ENCODE measurements at regions not wholly inside any gene's neighbourhood (a gene's known extent, or its start where the extent isn't known, plus 50 kb on each side); places are given as distances from the start of the nearest gene placed in this dataset.

DNA sequence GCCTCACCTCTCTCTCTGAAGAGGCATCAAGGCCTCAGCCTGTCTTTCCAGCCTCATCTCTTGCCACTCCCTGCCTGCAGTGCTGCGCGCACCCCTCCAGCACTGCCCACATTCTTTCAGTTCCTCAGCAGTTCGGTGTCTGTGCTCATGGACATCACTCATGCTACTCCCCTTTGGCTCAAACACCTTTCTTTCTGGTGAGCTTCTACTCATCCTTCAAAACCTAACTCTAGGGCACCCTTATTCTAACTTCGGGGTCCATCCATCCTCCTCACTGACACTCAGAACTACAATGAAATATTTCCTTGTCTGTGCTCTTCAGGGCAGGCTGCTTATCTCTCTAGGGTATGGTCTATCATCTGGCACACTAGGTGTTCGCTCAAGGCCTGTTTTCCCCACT is 169.9 kb upstream of the BMPER start:
- no peak overlapping the region for H3K4me3 ChIP-seq
- no peaks in the 10 kb centered on the region for H3K27me3 ChIP-seq
- DNase-seq (ENCODE audit: low spot score in 2 of 2) = no peak

DNA sequence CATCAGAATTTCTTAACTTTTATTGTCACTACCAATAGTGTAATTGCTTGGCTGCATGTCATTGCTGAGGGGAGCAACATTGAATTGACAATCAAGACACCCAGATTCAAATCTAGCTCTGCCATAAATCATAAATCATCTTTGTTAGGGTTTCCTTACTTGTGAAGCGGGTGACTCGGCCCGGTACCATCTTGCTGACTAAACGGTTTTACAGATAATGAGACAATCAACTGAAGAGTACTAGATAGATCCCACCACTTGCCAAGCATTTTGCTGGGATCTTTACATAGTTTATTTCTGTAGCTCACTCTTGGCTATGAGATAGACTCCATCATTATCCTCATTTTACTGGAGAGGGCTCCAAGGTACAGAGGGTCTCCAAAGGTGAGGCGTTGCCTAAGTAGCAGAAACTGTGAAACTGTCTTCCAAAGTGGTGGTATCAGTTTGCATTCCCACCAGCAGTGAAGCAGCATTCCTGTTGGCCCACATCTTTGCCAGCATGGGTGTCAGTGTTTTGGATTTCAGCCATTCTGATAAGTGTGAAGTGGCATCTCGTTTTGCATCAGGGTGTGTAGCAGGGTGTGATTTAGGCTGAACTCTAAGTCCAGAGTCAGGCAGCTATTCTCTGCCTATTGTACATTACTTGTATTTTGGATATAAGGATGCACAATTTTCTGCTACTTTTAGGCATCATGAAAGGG is 168.7 kb upstream of the BMPER start:
- Histone ChIP-seq H3K4me3 (no peak overlapping the region), H3K36me3 (no peaks in the 10 kb centered on the region), H3K9me3 (no peaks in the 10 kb centered on the region), H3K4me1 (no peaks in the 10 kb centered on the region), H3K27me3 (no peaks in the 10 kb centered on the region), H3K27ac (no peak overlapping the region)
- DNase-seq (ENCODE audit: low spot score in 2 of 2) = no peak
- 76% methylated on average over 6 of the region's 6 CpGs for WGBS
- TF ChIP-seq EP300 (IDR thresholded peaks at IDR 0.05) (no peak), POLR2A (IDR thresholded peaks at IDR 0.05) (no peak), POLR2AphosphoS5 (IDR thresholded peaks at IDR 0.05) (no peak)
- TF ChIP-seq, protein P1, sequence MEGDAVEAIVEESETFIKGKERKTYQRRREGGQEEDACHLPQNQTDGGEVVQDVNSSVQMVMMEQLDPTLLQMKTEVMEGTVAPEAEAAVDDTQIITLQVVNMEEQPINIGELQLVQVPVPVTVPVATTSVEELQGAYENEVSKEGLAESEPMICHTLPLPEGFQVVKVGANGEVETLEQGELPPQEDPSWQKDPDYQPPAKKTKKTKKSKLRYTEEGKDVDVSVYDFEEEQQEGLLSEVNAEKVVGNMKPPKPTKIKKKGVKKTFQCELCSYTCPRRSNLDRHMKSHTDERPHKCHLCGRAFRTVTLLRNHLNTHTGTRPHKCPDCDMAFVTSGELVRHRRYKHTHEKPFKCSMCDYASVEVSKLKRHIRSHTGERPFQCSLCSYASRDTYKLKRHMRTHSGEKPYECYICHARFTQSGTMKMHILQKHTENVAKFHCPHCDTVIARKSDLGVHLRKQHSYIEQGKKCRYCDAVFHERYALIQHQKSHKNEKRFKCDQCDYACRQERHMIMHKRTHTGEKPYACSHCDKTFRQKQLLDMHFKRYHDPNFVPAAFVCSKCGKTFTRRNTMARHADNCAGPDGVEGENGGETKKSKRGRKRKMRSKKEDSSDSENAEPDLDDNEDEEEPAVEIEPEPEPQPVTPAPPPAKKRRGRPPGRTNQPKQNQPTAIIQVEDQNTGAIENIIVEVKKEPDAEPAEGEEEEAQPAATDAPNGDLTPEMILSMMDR (IDR thresholded peaks at IDR 0.05) = no peak

More for the DNA sequence above, 169.9 kb upstream of the BMPER start:
- no peak overlapping the region for H3K27ac ChIP-seq
- H3K4me1 ChIP-seq = no peaks in the 10 kb centered on the region
- WGBS = 83% methylated on average over 5 of the region's 5 CpGs
- H3K36me3 ChIP-seq = no peaks in the 10 kb centered on the region
- no peaks in the 10 kb centered on the region for H3K9me3 ChIP-seq
- TF ChIP-seq POLR2A (IDR thresholded peaks at IDR 0.05) = no peak
- TF ChIP-seq POLR2AphosphoS5 (IDR thresholded peaks at IDR 0.05) = no peak
- TF ChIP-seq EP300 (IDR thresholded peaks at IDR 0.05) = no peak
- TF ChIP-seq, protein P1 (IDR thresholded peaks at IDR 0.05) = no peak

DNA sequence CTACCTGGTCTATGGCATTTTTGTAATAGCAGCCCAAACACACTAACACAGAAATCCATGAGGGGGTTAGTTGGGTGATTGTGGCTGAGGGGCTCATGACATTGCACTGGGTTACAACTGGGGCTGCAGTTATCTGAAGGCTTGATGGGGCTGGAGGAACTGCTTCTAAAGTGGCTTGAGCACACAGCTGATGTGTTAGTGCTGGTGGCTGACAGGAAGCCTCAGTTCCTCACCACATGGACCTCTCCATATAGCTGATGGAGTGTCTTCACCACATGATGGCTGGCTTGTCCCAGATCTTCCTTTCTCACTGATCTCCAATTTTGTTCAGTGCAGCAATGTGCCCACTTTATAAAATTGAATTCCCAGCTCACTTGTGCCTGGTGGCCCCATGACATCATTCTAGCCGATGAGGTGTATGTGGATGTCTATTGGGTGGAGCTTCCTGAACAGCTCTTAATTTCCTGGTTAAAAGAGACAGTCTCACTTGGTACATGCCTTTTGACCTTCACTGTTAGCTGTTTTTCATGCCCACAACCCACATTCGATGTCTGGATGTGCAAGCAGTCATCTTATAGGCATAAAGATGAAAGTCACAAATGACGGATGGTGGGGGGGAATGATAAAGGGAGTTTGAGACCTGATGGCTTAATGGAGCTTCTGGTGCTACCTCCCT is 166.9 kb upstream of the BMPER start:
- Histone ChIP-seq H3K27me3 (no peaks in the 10 kb centered on the region), H3K36me3 (no peaks in the 10 kb centered on the region), H3K9me3 (no peaks in the 10 kb centered on the region), H3K4me3 (no peak overlapping the region), H3K4me1 (peaks cover 4% of the 10 kb centered on the region), H3K27ac (no peak overlapping the region)
- TF ChIP-seq, protein P1 (IDR thresholded peaks at IDR 0.05) = no peak
- TF ChIP-seq EP300 (IDR thresholded peaks at IDR 0.05) = no peak
- TF ChIP-seq POLR2A (IDR thresholded peaks at IDR 0.05) = no peak
- no peak for TF ChIP-seq POLR2AphosphoS5 (IDR thresholded peaks at IDR 0.05)
- DNase-seq (ENCODE audit: low spot score in 2 of 2) = no peak
- WGBS = 73% methylated on average over 3 of the region's 3 CpGs

DNA sequence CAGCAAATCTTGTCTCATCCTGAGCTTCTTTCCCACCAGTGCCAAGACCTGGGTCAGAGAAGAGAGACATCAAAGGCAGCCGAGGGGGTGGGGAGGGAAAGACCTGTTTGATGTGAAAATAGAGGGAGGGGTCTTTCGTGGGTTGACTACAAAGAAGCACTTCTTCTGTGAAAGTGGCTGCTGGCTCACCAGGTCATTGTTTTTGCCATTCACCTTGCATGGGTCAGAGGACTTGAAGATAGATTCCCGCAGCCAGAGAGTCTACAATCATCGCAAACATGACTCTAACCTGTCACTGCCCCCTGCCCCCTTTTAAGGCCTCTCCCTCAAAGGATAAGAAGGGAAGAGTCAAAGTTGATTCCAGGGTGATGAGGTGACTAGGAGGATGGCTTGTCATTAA is 166.1 kb upstream of the BMPER start:
- Histone ChIP-seq H3K4me3 (no peak overlapping the region), H3K36me3 (no peaks in the 10 kb centered on the region), H3K9me3 (no peaks in the 10 kb centered on the region), H3K27me3 (no peaks in the 10 kb centered on the region), H3K4me1 (peaks cover 7% of the 10 kb centered on the region), H3K27ac (no peak overlapping the region)
- DNase-seq (ENCODE audit: low spot score in 2 of 2) = no peak
- TF ChIP-seq POLR2AphosphoS5 (IDR thresholded peaks at IDR 0.05) = no peak
- TF ChIP-seq, protein P1 (IDR thresholded peaks at IDR 0.05) = no peak
- WGBS = 89% methylated on average over 4 of the region's 4 CpGs

DNA sequence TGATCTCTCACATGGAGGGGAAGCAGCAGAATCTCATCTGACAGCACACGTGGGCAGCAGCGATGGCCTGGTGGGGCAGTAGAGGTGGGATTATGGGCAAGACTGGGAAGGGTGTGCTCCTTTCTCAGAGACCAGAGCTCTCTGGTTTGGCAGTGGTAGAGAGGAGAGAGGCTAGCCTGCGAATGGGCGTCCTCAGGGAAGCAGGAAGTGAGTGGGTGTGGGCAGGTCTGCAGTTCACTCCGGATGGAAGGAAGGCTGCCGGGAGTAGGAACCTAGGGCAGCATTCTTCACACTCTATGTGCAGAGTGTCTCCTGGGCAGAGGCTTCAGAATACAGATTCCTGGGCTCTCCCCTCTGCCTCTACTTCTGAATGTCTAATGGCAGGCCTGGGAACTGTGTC is 162.8 kb upstream of the BMPER start:
- Histone ChIP-seq H3K27me3 (no peaks in the 10 kb centered on the region), H3K36me3 (no peaks in the 10 kb centered on the region), H3K4me1 (peaks cover 7% of the 10 kb centered on the region), H3K4me3 (no peak overlapping the region), H3K9me3 (no peaks in the 10 kb centered on the region), H3K27ac (no peak overlapping the region)
- DNase-seq (ENCODE audit: low spot score in 2 of 2) = no peak
- TF ChIP-seq POLR2A (IDR thresholded peaks at IDR 0.05) (no peak), EP300 (IDR thresholded peaks at IDR 0.05) (no peak), POLR2AphosphoS5 (IDR thresholded peaks at IDR 0.05) (no peak)
- TF ChIP-seq, protein P1 (IDR thresholded peaks at IDR 0.05) = no peak
- WGBS = 82% methylated on average over 6 of the region's 6 CpGs

Measured in suprapubic skin (tissue), 4 donors.